Endothelial cell of umbilical vein (primary cell): ENCODE measurements at regions not wholly inside any gene's neighbourhood (a gene's known extent, or its start where the extent isn't known, plus 50 kb on each side); places are given as distances from the start of the nearest gene placed in this dataset.

Experiments
- BruUV-seq: library from RNA; stranded (reverse); fragments of 400-500 nt; replicated peaks from 2 replicates; lab custom pipeline; 2021; lab: Mats Ljungman, UMichigan
- CTCF ChIA-PET: fragments of 300-600, 350-600 bp; sonication (Branson Sonifier 250); formaldehyde crosslinking; loops from one replicate; lab custom pipeline; 2021; ENCODE audit warnings: antibody characterized with exemption, inconsistent platforms; lab: Charles Lee
- POLR2A ChIA-PET: fragments of 300-600, 350-600 bp; sonication (Branson Sonifier 250); formaldehyde crosslinking; loops from one replicate; lab custom pipeline; 2021; ENCODE audit warnings: antibody characterized with exemption, inconsistent platforms; lab: Charles Lee
- DNase-seq: peaks from one replicate; pipeline ENCODE4 v3.0.0-alpha.2; 2011; ENCODE audit warnings: low read depth, low spot score
- FAIRE-seq: peaks from 2 replicates; lab custom pipeline; 2011; peaks lifted over from hg19 to GRCh38; lab: Jason Lieb, UNC
- H2AFZ ChIP-seq: 2 replicates; pipeline ENCODE4 v1.6.0; 2012; ENCODE audit warnings: low read depth, low read length, control low read depth, inconsistent platforms
- H3K27ac ChIP-seq: 2 replicates; pipeline ENCODE4 v1.5.1; 2011; ENCODE audit warnings: low read depth, mild to moderate bottlenecking, control low read depth, low read length, moderate library complexity; ENCODE audit not compliant: insufficient read depth
- H3K27me3 ChIP-seq, 2 experiments: 2 replicates each; pipeline versions ENCODE4 v1.6.0 to v1.6.1; 2011; ENCODE audit warnings: low read length in 2 of 2, mixed read lengths in 1 of 2; ENCODE audit not compliant: control insufficient read depth in 2 of 2, insufficient read depth in 2 of 2
- H3K36me3 ChIP-seq, 2 experiments: 2 replicates in 1 of 2; 3 replicates in 1 of 2; pipeline ENCODE4 v1.5.1; 2011; ENCODE audit warnings: low read length in 2 of 2, mild to moderate bottlenecking in 1 of 2, moderate library complexity in 1 of 2; ENCODE audit not compliant: control insufficient read depth in 2 of 2, insufficient read depth in 2 of 2; ENCODE audit errors: extremely low read depth in 1 of 2
- H3K4me1 ChIP-seq: 3 replicates; pipeline ENCODE4 v1.5.1; 2011; ENCODE audit warnings: mild to moderate bottlenecking, low read length; ENCODE audit not compliant: control insufficient read depth, insufficient read depth; ENCODE audit errors: extremely low read depth
- H3K4me2 ChIP-seq: 2 replicates; pipeline ENCODE4 v1.6.1; 2011; ENCODE audit warnings: low read length, control low read depth, mixed read lengths; ENCODE audit not compliant: insufficient read depth
- H3K4me3 ChIP-seq, 3 experiments: fragments of 200-600 bp in 1 of 3; sonication (generic), shearing (Covaris generic) in 1 of 3; replicated peaks in 1 of 3; 2 replicates each; pipeline ENCODE4 v1.5.1; 2011 to 2016; ENCODE audit warnings: control low read depth in 3 of 3, low read length in 3 of 3, mild to moderate bottlenecking in 2 of 3, inconsistent platforms in 1 of 3, low read depth in 1 of 3, moderate library complexity in 1 of 3; ENCODE audit not compliant: insufficient read depth in 1 of 3
- H3K79me2 ChIP-seq: 2 replicates; pipeline ENCODE4 v1.6.0; 2012; ENCODE audit warnings: low read length, inconsistent platforms; ENCODE audit not compliant: control insufficient read depth, insufficient read depth
- H3K9ac ChIP-seq: replicated peaks from 2 replicates; pipeline ENCODE3; 2011; ENCODE audit warnings: low read length, control low read depth; ENCODE audit not compliant: insufficient read depth; ENCODE audit errors: extremely low read depth
- H3K9me1 ChIP-seq: replicated peaks from 3 replicates; pipeline ENCODE4 v1.6.0; 2011; ENCODE audit warnings: mild to moderate bottlenecking, low read length; ENCODE audit not compliant: control insufficient read depth, insufficient read depth; ENCODE audit errors: extremely low read depth
- H3K9me3 ChIP-seq: replicated peaks from 2 replicates; pipeline ENCODE4 v1.5.1; 2012; ENCODE audit warnings: low read length, inconsistent platforms; ENCODE audit not compliant: control insufficient read depth, insufficient read depth
- H4K20me1 ChIP-seq: replicated peaks from 2 replicates; pipeline ENCODE3; 2011; ENCODE audit warnings: mild to moderate bottlenecking, low read length; ENCODE audit not compliant: control insufficient read depth, insufficient read depth; ENCODE audit errors: extremely low read depth
- CTCF ChIP-seq, 2 donors: IDR thresholded peaks; 1 replicate in 1 of 2; 2 replicates in 1 of 2; pipeline ENCODE4 v1.5.1; 2011; ENCODE audit warnings: low read length in 2 of 2, mild to moderate bottlenecking in 2 of 2, moderate library complexity in 2 of 2, control low read depth in 1 of 2, inconsistent platforms in 1 of 2, low read depth in 1 of 2; ENCODE audit not compliant: insufficient read depth in 1 of 2; ENCODE audit errors: extremely low read depth in 1 of 2
- EZH2 ChIP-seq: IDR thresholded peaks from 2 replicates; pipeline ENCODE4 v1.6.1; 2012; ENCODE audit warnings: borderline replicate concordance, low read depth, mild to moderate bottlenecking, moderate library complexity, low read length, inconsistent platforms; ENCODE audit not compliant: severe bottlenecking
- FOS ChIP-seq: IDR thresholded peaks from 2 replicates; pipeline ENCODE4 v1.6.1; 2011; ENCODE audit warnings: mild to moderate bottlenecking, low read length, moderate library complexity, borderline replicate concordance; ENCODE audit not compliant: insufficient read depth
- GATA2 ChIP-seq: IDR thresholded peaks from 2 replicates; pipeline ENCODE4 v1.7.0; 2011; ENCODE audit warnings: low read depth, mild to moderate bottlenecking, moderate library complexity, mixed read lengths, low read length; ENCODE audit not compliant: insufficient read length, insufficient read depth
- JUN ChIP-seq: IDR thresholded peaks from 2 replicates; pipeline ENCODE4 v1.6.1; 2011; ENCODE audit warnings: borderline replicate concordance, low read depth; ENCODE audit not compliant: insufficient read length, insufficient read depth
- MAX ChIP-seq: IDR thresholded peaks from 2 replicates; pipeline ENCODE4 v1.6.1; 2011; ENCODE audit not compliant: insufficient read depth, insufficient read length
- MYC ChIP-seq: IDR thresholded peaks from one replicate; pipeline ENCODE4 v1.6.1; 2011; ENCODE audit warnings: mild to moderate bottlenecking, low read depth, low read length
- POLR2A ChIP-seq: IDR thresholded peaks from 2 replicates; pipeline ENCODE4 v1.6.1; 2012; ENCODE audit warnings: low read depth, mild to moderate bottlenecking, control low read depth, low read length
- POLR2AphosphoS5 ChIP-seq: IDR thresholded peaks from 2 replicates; pipeline ENCODE4 v1.6.1; 2012; ENCODE audit warnings: low read depth, mild to moderate bottlenecking, control low read depth, low read length, moderate library complexity; ENCODE audit not compliant: insufficient read depth
- dilution Hi-C: fragments of 300-500 bp; cut with MboI; formaldehyde crosslinking; loops from one replicate; pipeline ENCODE4 v1.15.0; 2019; ENCODE audit warnings: low sequenced_read_pairs; ENCODE audit not compliant: extremely low pct_ligation_motif_present
- intact Hi-C: fragments of 100-400 bp; cut with micrococcal nuclease; formaldehyde crosslinking; loops from one replicate; pipeline ENCODE4 v1.10.0; 2022

GRCh38 chr6:145290122-145290521 lies 445.2 kb downstream of the EPM2A start:
- intact Hi-C loops (no loop called here), dilution Hi-C loops (no loop called here)
- Histone ChIP-seq H3K4me2 (no peak overlapping the region), H3K27me3 (no peaks in the 10 kb centered on the region), H3K79me2 (no peaks in the 10 kb centered on the region), H3K27ac (no peak overlapping the region), H3K36me3 (no peaks in the 10 kb centered on the region), H2AFZ (no peak overlapping the region), H3K4me1 (no peaks in the 10 kb centered on the region), H3K9ac (no peak overlapping the region), H3K4me3 (no peak overlapping the region), H4K20me1 (no peaks in the 10 kb centered on the region), H3K9me3 (no peaks in the 10 kb centered on the region), H3K9me1 (no peaks in the 10 kb centered on the region)
- no peak for TF ChIP-seq CTCF (IDR thresholded peaks at IDR 0.05; ENCODE audit: extremely low read depth in 1 of 2, insufficient read depth in 1 of 2, low read depth in 1 of 2, low read length in 2 of 2)
- no peak for TF ChIP-seq POLR2AphosphoS5
- TF ChIP-seq FOS: no peak
- TF ChIP-seq JUN: no peak
- TF ChIP-seq MAX: no peak
- no peak for TF ChIP-seq POLR2A
- no peak for TF ChIP-seq GATA2
- no peak for TF ChIP-seq MYC
- TF ChIP-seq EZH2: no peak
- no TSS peak for BruUV-seq
- DNase-seq (no peak), FAIRE-seq (no peak)
- ChIA-PET CTCF (no interaction called here), POLR2A (no interaction called here)
